HPDE6-E6E7 (cell line): ENCODE measurements at regions not wholly inside any gene's neighbourhood (a gene's known extent, or its start where the extent isn't known, plus 50 kb on each side); places are given as distances from the start of the nearest gene placed in this dataset.
"Not testable (repeated sequence)": the region's sequence is repeated elsewhere in the genome, so short reads cannot be mapped to it uniquely, and the experiment has no call there.

ENCODE experiments used
- DNase-seq: peaks from one replicate; pipeline ENCODE4 v3.0.0; 2011; ENCODE audit warnings: missing footprints; ENCODE audit errors: extremely low spot score

- DNase-seq, result no peak
Observed at GRCh38 chr2:2799151-2799697, 468.1 kb upstream of the MYT1L start.

- DNase-seq, result no peak
Observed at GRCh38 chr2:2798337-2798736, 467.3 kb upstream of the MYT1L start.

GRCh38 chr2:2797797-2798196, 466.7 kb upstream of the MYT1L start:
- DNase-seq, result no peak

GRCh38 chr2:2796207-2796606, 465.1 kb upstream of the MYT1L start:
- DNase-seq, result no peak

- DNase-seq, result no peak
Observed at GRCh38 chr2:2795438-2796091, 464.5 kb upstream of the MYT1L start.

- DNase-seq, result no peak
Observed at GRCh38 chr2:2793925-2794560, 463.0 kb upstream of the MYT1L start.

- no peak for DNase-seq
Observed at GRCh38 chr2:2793514-2793913, 462.4 kb upstream of the MYT1L start.

GRCh38 chr2:2791606-2792005, 460.5 kb upstream of the MYT1L start:
- DNase-seq, result no peak

- DNase-seq, result no peak
Observed at GRCh38 chr2:2791031-2791430, 460.0 kb upstream of the MYT1L start.

GRCh38 chr2:2788076-2788475, 457.0 kb upstream of the MYT1L start:
- no peak for DNase-seq

GRCh38 chr2:2787301-2787907, 456.3 kb upstream of the MYT1L start:
- DNase-seq, result no peak

GRCh38 chr2:2782007-2782406, 450.9 kb upstream of the MYT1L start:
- no peak for DNase-seq

GRCh38 chr2:2779727-2780126, 448.7 kb upstream of the MYT1L start:
- no peak for DNase-seq

GRCh38 chr2:2777876-2778275, 446.8 kb upstream of the MYT1L start:
- DNase-seq, result no peak

GRCh38 chr2:2777213-2777612, 446.1 kb upstream of the MYT1L start:
- DNase-seq, result no peak

- no peak for DNase-seq
Observed at GRCh38 chr2:2775018-2775417, 443.9 kb upstream of the MYT1L start.

- DNase-seq, result no peak
Observed at GRCh38 chr2:2773692-2774091, 442.6 kb upstream of the MYT1L start.

GRCh38 chr2:2773080-2773479, 442.0 kb upstream of the MYT1L start:
- DNase-seq, result not testable (repeated sequence)

GRCh38 chr2:2771721-2772411, 440.8 kb upstream of the MYT1L start:
- DNase-seq, result no peak

- DNase-seq, result no peak
Observed at GRCh38 chr2:2769481-2770431, 438.7 kb upstream of the MYT1L start.

- DNase-seq, result no peak
Observed at GRCh38 chr2:2768476-2768875, 437.4 kb upstream of the MYT1L start.
